MCF 10A (cell line): ENCODE measurements at regions not wholly inside any gene's neighbourhood (a gene's known extent, or its start where the extent isn't known, plus 50 kb on each side); places are given as distances from the start of the nearest gene placed in this dataset.

Experiments
- BruUV-seq: library from RNA; stranded (reverse); fragments of 400-500 nt; replicated peaks from 2 replicates; lab custom pipeline; 2021; lab: Mats Ljungman, UMichigan
- CTCF ChIA-PET: fragments of 300-600 bp; sonication (Branson Sonifier 250); formaldehyde crosslinking; extraction: SDS; loops from one replicate; lab custom pipeline; 2021; ENCODE audit warnings: antibody characterized with exemption, inconsistent platforms; lab: Yijun Ruan, JAX
- POLR2A ChIA-PET: fragments of 300-600, 350-650 bp; sonication (Branson Sonifier 250); formaldehyde crosslinking; extraction: SDS; loops from one replicate; lab custom pipeline; 2020; ENCODE audit warnings: antibody characterized with exemption, inconsistent platforms; lab: Yijun Ruan, JAX
- DNase-seq: peaks from one replicate; pipeline ENCODE4 v3.0.0-alpha.2; 2018; ENCODE audit not compliant: unreplicated experiment
- H3K27ac Mint-ChIP-seq: one replicate; pipeline ENCODE4 v1.8.0; 2022; ENCODE audit warnings: mild to moderate bottlenecking, low read depth, mixed read lengths; ENCODE audit not compliant: unreplicated experiment
- H3K27me3 Mint-ChIP-seq: one replicate; pipeline ENCODE4 v1.8.0; 2022; ENCODE audit warnings: mixed read lengths; ENCODE audit not compliant: insufficient read depth, unreplicated experiment
- H3K36me3 Mint-ChIP-seq: one replicate; pipeline ENCODE4 v1.8.0; 2022; ENCODE audit warnings: mild to moderate bottlenecking, moderate library complexity, mixed read lengths; ENCODE audit not compliant: insufficient read depth, unreplicated experiment
- H3K4me1 Mint-ChIP-seq: one replicate; pipeline ENCODE4 v1.8.0; 2022; ENCODE audit warnings: mixed read lengths; ENCODE audit not compliant: insufficient read depth, unreplicated experiment
- H3K4me3 Mint-ChIP-seq: one replicate; pipeline ENCODE4 v1.8.0; 2022; ENCODE audit warnings: mild to moderate bottlenecking, moderate library complexity, mixed read lengths; ENCODE audit not compliant: unreplicated experiment
- H3K9me3 Mint-ChIP-seq: one replicate; pipeline ENCODE4 v1.8.0; 2022; ENCODE audit warnings: mixed read lengths; ENCODE audit not compliant: unreplicated experiment
- CTCF ChIP-seq: fragments of 200-600 bp; IDR thresholded peaks from one replicate; pipeline ENCODE4 v1.8.0; 2022; ENCODE audit warnings: antibody characterized with exemption, mild to moderate bottlenecking; ENCODE audit not compliant: unreplicated experiment
- intact Hi-C: fragments of 100-400 bp; cut with micrococcal nuclease; formaldehyde crosslinking; loops from 2 replicates; pipeline ENCODE4 v1.14.1; 2022

GRCh38 chr12:75820071-75820470 lies 211.5 kb downstream of the PHLDA1 start:
- Mint-ChIP-seq H3K4me1 (peaks cover 17% of the 10 kb centered on the region), H3K9me3 (no peaks in the 10 kb centered on the region), H3K27me3 (no peaks in the 10 kb centered on the region), H3K36me3 (no peaks in the 10 kb centered on the region), H3K27ac (no peak overlapping the region), H3K4me3 (no peak overlapping the region)
- ChIA-PET POLR2A (interaction anchor here (0.6 to 1.8 kb wide), 10 partner anchors 9 to 438 kb away, joined by 3 to 30 read pairs (median 3); partner anchors contain the start of gene PHLDA1), CTCF (interaction anchor here (0.6 to 3.2 kb wide), 19 partner anchors 9 to 548 kb away, joined by 3 to 21 read pairs (median 4); partner anchors contain the start of genes BBS10 and PHLDA1)
- no peak for DNase-seq
- BruUV-seq = no TSS peak
- intact Hi-C loops = loop anchor here (1.0 kb wide), 2 partner anchors 158 to 528 kb away; partner anchors contain the start of gene BBS10
- TF ChIP-seq CTCF = no peak

- BruUV-seq = no TSS peak
- CTCF ChIA-PET = interaction anchor here (0.6 to 3.2 kb wide), 11 partner anchors 10 to 529 kb away, joined by 3 to 21 read pairs (median 4); partner anchors contain the start of genes BBS10 and PHLDA1
- no peak for DNase-seq
- intact Hi-C loops = loop anchor here (5.0 kb wide), 2 partner anchors 292 to 638 kb away; no protein-coding TSS in a partner anchor
- H3K4me1 Mint-ChIP-seq = peaks cover 17% of the 10 kb centered on the region
- H3K4me3 Mint-ChIP-seq = no peak overlapping the region
- no peak overlapping the region for H3K27ac Mint-ChIP-seq
- no peaks in the 10 kb centered on the region for H3K9me3 Mint-ChIP-seq
- no peaks in the 10 kb centered on the region for H3K27me3 Mint-ChIP-seq
- POLR2A ChIA-PET = interaction anchor here (0.7 to 1.8 kb wide), 5 partner anchors 9 to 212 kb away, joined by 3 to 8 read pairs (median 3); partner anchors contain the start of gene PHLDA1
- TF ChIP-seq CTCF = no peak
- no peaks in the 10 kb centered on the region for H3K36me3 Mint-ChIP-seq
Measured at GRCh38 chr12:75819512-75819911, 212.1 kb downstream of the PHLDA1 start.

GRCh38 chr12:75818863-75819262 lies 212.7 kb downstream of the PHLDA1 start:
- H3K27me3 Mint-ChIP-seq = no peaks in the 10 kb centered on the region
- no peak overlapping the region for H3K4me3 Mint-ChIP-seq
- intact Hi-C loops = loop anchor here (5.0 kb wide), 2 partner anchors 292 to 638 kb away; no protein-coding TSS in a partner anchor
- no peaks in the 10 kb centered on the region for H3K36me3 Mint-ChIP-seq
- no peak for TF ChIP-seq CTCF
- H3K9me3 Mint-ChIP-seq = no peaks in the 10 kb centered on the region
- ChIA-PET POLR2A (interaction anchor here (0.8 to 1.8 kb wide), 3 partner anchors 62 to 212 kb away, joined by 3 to 8 read pairs (median 3); partner anchors contain the start of gene PHLDA1), CTCF (interaction anchor here (0.6 to 3.2 kb wide), 5 partner anchors 93 to 293 kb away, joined by 3 to 21 read pairs (median 5); partner anchors contain the start of gene PHLDA1)
- no peak for DNase-seq
- no TSS peak for BruUV-seq
- peaks cover 17% of the 10 kb centered on the region for H3K4me1 Mint-ChIP-seq
- no peak overlapping the region for H3K27ac Mint-ChIP-seq

GRCh38 chr12:75816897-75817296 lies 214.7 kb downstream of the PHLDA1 start:
- intact Hi-C loops = loop anchor here (1.0 to 5.0 kb wide), 5 partner anchors 192 to 640 kb away; partner anchors contain the start of gene PHLDA1
- ChIA-PET POLR2A (interaction anchor here (0.7 to 2.9 kb wide), 8 partner anchors 27 to 221 kb away, joined by 3 to 33 read pairs (median 4); partner anchors contain the start of gene PHLDA1), CTCF (interaction anchor here (0.6 to 3.1 kb wide), 20 partner anchors 12 to 1279 kb away, joined by 3 to 20 read pairs (median 4); partner anchors contain the start of gene PHLDA1)
- DNase-seq = peak; percentile 69
- Mint-ChIP-seq H3K36me3 (no peaks in the 10 kb centered on the region), H3K4me1 (peaks cover 17% of the 10 kb centered on the region), H3K4me3 (no peak overlapping the region), H3K27me3 (no peaks in the 10 kb centered on the region), H3K9me3 (no peaks in the 10 kb centered on the region), H3K27ac (no peak overlapping the region)
- TF ChIP-seq CTCF = peak; percentile 24
- no TSS peak for BruUV-seq
